IMR-90 (cell line): ENCODE measurements at regions not wholly inside any gene's neighbourhood (a gene's known extent, or its start where the extent isn't known, plus 50 kb on each side); places are given as distances from the start of the nearest gene placed in this dataset.

Experiments
- CHD1 ChIP-seq: IDR thresholded peaks from 2 replicates; pipeline ENCODE4 v1.6.1; 2012; ENCODE audit warnings: low read depth, low read length, improper control_type of control experiment
- POLR2A ChIP-seq: IDR thresholded peaks from 2 replicates; pipeline ENCODE4 v1.6.1; 2012; ENCODE audit warnings: mild to moderate bottlenecking, low read depth, low read length
- RAD21 ChIP-seq: IDR thresholded peaks from 2 replicates; pipeline ENCODE4 v1.6.1; 2012; ENCODE audit warnings: low read length, improper control_type of control experiment
- SMC3 ChIP-seq: fragments of 150-350 bp; IDR thresholded peaks from 2 replicates; pipeline ENCODE4 v1.6.1; 2016; ENCODE audit warnings: low read depth, mild to moderate bottlenecking, antibody characterized with exemption, low read length, moderate library complexity
- TF ChIP-seq, protein P1 (sequence below): conservative IDR thresholded peaks from 2 replicates; pipeline ENCODE4 v1.5.1; 2012; ENCODE audit warnings: mild to moderate bottlenecking, low read depth, low read length, improper control_type of control experiment
- TF ChIP-seq, protein P2 (sequence below): fragments of 150-350 bp; IDR thresholded peaks from 2 replicates; pipeline ENCODE4 v1.6.1; 2016; ENCODE audit warnings: low read depth, mild to moderate bottlenecking, low read length, moderate library complexity, borderline replicate concordance

DNA sequence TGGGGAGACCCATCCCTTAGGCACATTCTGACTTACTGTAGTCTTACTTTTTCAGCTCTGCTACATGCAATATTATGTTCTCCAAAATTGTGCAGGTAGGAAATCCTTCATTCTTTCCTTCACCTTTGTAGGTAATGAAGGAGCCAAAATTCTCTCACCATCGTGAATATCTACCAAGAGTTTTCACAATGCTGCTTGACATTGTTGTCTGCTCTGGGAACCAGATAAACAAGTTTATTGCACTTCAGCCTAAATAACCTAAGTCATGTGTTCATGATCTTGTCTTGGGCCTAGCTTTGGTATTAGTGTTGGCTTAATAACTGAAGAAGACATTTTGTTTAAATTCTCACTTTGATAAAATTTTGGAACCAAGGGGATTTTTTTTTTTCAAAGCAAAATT, 110.8 kb upstream of the ELAC2 start:
- TF ChIP-seq, protein P1, sequence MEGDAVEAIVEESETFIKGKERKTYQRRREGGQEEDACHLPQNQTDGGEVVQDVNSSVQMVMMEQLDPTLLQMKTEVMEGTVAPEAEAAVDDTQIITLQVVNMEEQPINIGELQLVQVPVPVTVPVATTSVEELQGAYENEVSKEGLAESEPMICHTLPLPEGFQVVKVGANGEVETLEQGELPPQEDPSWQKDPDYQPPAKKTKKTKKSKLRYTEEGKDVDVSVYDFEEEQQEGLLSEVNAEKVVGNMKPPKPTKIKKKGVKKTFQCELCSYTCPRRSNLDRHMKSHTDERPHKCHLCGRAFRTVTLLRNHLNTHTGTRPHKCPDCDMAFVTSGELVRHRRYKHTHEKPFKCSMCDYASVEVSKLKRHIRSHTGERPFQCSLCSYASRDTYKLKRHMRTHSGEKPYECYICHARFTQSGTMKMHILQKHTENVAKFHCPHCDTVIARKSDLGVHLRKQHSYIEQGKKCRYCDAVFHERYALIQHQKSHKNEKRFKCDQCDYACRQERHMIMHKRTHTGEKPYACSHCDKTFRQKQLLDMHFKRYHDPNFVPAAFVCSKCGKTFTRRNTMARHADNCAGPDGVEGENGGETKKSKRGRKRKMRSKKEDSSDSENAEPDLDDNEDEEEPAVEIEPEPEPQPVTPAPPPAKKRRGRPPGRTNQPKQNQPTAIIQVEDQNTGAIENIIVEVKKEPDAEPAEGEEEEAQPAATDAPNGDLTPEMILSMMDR: no peak
- TF ChIP-seq, protein P2, sequence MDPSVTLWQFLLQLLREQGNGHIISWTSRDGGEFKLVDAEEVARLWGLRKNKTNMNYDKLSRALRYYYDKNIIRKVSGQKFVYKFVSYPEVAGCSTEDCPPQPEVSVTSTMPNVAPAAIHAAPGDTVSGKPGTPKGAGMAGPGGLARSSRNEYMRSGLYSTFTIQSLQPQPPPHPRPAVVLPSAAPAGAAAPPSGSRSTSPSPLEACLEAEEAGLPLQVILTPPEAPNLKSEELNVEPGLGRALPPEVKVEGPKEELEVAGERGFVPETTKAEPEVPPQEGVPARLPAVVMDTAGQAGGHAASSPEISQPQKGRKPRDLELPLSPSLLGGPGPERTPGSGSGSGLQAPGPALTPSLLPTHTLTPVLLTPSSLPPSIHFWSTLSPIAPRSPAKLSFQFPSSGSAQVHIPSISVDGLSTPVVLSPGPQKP: no peak
- TF ChIP-seq RAD21 (no peak), POLR2A (no peak), CHD1 (no peak), SMC3 (no peak)
